ENCODE measurements at regions not wholly inside any gene's neighbourhood (a gene's known extent, or its start where the extent isn't known, plus 50 kb on each side); places are given as distances from the start of the nearest gene placed in this dataset.

DNA sequence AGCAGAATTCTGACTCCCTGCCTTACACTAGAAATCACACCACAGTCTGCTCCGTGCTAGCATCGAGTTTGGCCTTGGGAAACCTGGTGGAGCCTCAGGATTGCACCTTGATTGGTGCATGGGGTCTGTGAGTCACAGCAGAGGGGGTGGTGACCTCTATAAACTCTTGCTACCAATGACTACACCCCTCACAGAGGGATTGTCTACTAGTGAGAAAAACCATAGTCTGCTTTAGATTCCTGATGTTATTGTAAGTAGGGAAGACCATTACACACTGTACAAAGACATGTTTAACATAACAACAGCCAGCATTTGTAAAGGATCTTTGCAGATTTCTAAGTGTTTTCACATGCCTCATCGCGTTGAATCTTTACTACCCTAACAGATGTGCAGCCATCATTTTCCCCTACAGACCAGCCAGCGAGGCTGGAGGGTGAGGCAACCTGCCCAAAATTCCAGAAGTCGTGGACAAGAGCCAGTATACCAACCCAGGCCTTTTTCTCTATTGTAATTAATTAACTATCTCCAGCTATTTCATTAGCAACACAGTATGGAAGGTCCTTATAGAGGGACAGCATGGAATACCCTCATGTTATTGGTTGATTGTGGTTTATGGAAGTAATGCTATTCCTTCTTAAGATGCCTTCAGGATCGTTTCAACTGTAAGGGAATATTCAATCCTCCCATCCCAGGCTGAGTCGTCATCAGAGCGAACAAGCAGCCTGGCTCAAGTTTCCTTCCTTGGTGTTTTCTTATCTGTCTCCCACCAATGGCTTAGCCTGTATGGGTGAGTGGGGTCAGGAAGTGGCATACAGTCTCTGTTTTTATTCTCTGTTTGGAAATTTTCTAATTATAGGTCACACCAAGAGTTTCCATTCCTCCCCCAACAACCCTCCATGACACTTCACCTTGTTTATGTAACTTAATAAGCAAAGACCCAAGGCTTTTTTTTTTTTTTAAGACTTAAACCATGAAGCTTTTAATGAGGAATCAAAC lies 55.9 kb upstream of the KDR start:
- TF ChIP-seq, protein P1, sequence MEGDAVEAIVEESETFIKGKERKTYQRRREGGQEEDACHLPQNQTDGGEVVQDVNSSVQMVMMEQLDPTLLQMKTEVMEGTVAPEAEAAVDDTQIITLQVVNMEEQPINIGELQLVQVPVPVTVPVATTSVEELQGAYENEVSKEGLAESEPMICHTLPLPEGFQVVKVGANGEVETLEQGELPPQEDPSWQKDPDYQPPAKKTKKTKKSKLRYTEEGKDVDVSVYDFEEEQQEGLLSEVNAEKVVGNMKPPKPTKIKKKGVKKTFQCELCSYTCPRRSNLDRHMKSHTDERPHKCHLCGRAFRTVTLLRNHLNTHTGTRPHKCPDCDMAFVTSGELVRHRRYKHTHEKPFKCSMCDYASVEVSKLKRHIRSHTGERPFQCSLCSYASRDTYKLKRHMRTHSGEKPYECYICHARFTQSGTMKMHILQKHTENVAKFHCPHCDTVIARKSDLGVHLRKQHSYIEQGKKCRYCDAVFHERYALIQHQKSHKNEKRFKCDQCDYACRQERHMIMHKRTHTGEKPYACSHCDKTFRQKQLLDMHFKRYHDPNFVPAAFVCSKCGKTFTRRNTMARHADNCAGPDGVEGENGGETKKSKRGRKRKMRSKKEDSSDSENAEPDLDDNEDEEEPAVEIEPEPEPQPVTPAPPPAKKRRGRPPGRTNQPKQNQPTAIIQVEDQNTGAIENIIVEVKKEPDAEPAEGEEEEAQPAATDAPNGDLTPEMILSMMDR (IDR thresholded peaks at IDR 0.05) = no peak
- TF ChIP-seq POLR2A (IDR thresholded peaks at IDR 0.05) = no peak

Data from esophagus squamous epithelium (tissue), 4 donors.